GM12873 (cell line): ENCODE measurements at regions not wholly inside any gene's neighbourhood (a gene's known extent, or its start where the extent isn't known, plus 50 kb on each side); places are given as distances from the start of the nearest gene placed in this dataset.

Source experiments
- CTCF ChIP-seq: IDR thresholded peaks from 2 replicates; pipeline ENCODE4 v1.5.1; 2012; ENCODE audit warnings: low read depth, mild to moderate bottlenecking, moderate library complexity, low read length, control low read depth; ENCODE audit not compliant: insufficient read depth; ENCODE audit errors: missing control alignments

GRCh38 chr1:10867914-10868598 lies 71.6 kb upstream of the CASZ1 start:
- TF ChIP-seq CTCF = no peak

- TF ChIP-seq CTCF = no peak
Measured at GRCh38 chr1:10868599-10868965, 72.1 kb upstream of the CASZ1 start.

GRCh38 chr1:10869933-10870332 lies 73.5 kb upstream of the CASZ1 start:
- no peak for TF ChIP-seq CTCF

DNA sequence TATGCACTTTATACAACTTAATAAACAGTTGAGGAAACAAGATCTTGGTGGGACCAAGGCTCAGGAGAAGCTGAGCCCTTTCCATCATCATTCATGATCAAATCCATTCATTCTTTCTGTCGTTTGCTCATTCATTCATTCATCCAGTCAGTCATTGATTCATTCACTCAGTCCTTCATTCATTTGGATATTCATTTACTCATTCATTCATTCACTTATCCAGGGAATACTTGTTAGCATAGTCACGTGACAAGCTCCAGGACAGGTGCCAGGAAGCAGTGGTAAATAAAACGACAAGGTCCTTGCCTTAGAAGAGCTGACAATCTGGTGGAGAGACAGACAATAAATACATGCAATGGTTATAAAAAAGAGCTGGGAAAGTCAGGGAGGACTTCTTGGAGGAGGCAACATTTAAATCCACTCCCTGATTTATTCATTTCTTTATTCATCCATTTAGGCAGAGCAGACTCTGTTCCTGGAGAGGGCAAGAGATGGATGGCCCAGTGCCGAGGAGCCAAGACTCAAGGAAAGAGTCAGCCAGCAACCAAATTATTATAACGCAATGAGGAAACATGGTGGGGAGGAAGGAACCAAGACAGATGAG lies 74.1 kb upstream of the CASZ1 start:
- TF ChIP-seq CTCF = no peak

- TF ChIP-seq CTCF = no peak
Measured at GRCh38 chr1:10873189-10873588, 76.7 kb upstream of the CASZ1 start.

GRCh38 chr1:10874351-10874750 lies 77.9 kb upstream of the CASZ1 start:
- no peak for TF ChIP-seq CTCF

GRCh38 chr1:10877894-10878293 lies 81.4 kb upstream of the CASZ1 start:
- TF ChIP-seq CTCF = no peak
